Psoas muscle (tissue), 7 donors: ENCODE measurements at regions not wholly inside any gene's neighbourhood (a gene's known extent, or its start where the extent isn't known, plus 50 kb on each side); places are given as distances from the start of the nearest gene placed in this dataset.

ENCODE experiments used
- ATAC-seq, 4 donors: fragments of 200-7000 bp; cut with Tn5 transposase; one replicate each; pipeline ENCODE4 v1.9.1; 2020; ENCODE audit warnings: moderate library complexity in 3 of 4, mild to moderate bottlenecking in 2 of 4
- DNase-seq, 2 donors: peaks; one replicate each; pipeline ENCODE4 v3.0.0-alpha.2; 2020
- H3K27ac ChIP-seq: fragments of 200-600 bp; one replicate; pipeline ENCODE4 v1.8.0; 2022
- H3K27me3 ChIP-seq, 3 donors: fragments of 200-600 bp in 1 of 3; one replicate each; pipeline versions ENCODE4 v1.6.1 to v1.8.0; 2013 to 2022; ENCODE audit warnings: low read length in 2 of 3, mild to moderate bottlenecking in 2 of 3, moderate library complexity in 1 of 3; ENCODE audit not compliant: insufficient read depth in 3 of 3
- H3K36me3 ChIP-seq, 2 donors: fragments of 200-600 bp in 1 of 2; one replicate each; pipeline versions ENCODE4 v1.6.1 to v1.8.0; 2013 to 2022; ENCODE audit warnings: low read depth in 1 of 2, mild to moderate bottlenecking in 1 of 2, moderate library complexity in 1 of 2; ENCODE audit not compliant: insufficient read depth in 1 of 2
- H3K4me1 ChIP-seq: fragments of 200-600 bp; one replicate; pipeline ENCODE4 v1.8.0; 2022
- H3K4me3 ChIP-seq: fragments of 200-600 bp; one replicate; pipeline ENCODE4 v1.8.0; 2022; ENCODE audit warnings: mild to moderate bottlenecking
- H3K9me3 ChIP-seq: fragments of 200-600 bp; one replicate; pipeline ENCODE4 v1.8.0; 2022
- WGBS, 3 donors: extraction: QIAGEN DNeasy Blood & Tissue Kit; methylation state at CpG; one replicate each; pipeline versions ENCODE4 v1.1.6 to v1.1.7; 2013; 5-methylcytosine and 5-hydroxymethylcytosine counted together
- intact Hi-C, 2 donors: fragments of 100-400 bp; cut with DNase I; formaldehyde crosslinking; loops; one replicate each; pipeline versions ENCODE4 v1.11.0 to v1.14.2; 2022
- TF ChIP-seq, protein P1 (sequence below): fragments of 200-600 bp; IDR thresholded peaks from one replicate; pipeline ENCODE4 v1.8.0; 2022; ENCODE audit warnings: antibody characterized with exemption
- donor health status: healthy with polysubstance abuse.
- donor health status: DM: no; HTN: no; CAD: no; lungs with moderate emphysema.
- donor health status: Bipolar disorder and iron deficiency.
- donor health status: healthy.
- donor health status: DM: yes; HTN: yes; CAD: no.
- donor health status: DM: no; HTN: no; CAD: no.
- donor health status: DM: yes; HTN: yes; CAD: no.

DNA sequence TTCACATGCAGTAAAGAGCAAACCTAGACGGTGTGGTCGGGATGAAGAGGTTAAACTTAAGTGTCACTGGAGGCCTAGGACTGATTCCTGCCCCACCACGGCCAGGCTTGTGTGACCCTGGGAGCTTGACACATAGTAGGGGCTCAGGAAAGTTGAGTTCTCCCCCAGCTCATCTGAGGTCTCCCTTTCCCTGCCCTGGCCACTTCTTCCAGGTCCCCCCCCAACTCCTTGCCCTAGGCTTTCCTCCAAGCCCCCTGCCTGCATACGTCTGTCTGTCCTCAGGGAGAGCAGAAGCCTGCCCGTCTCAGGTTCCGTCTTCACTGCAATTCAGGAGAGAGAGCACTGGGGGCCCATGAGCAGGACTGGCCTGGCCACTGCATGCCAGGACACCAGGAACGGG, 225.8 kb downstream of the PTPRU start:
- TF ChIP-seq, protein P1, sequence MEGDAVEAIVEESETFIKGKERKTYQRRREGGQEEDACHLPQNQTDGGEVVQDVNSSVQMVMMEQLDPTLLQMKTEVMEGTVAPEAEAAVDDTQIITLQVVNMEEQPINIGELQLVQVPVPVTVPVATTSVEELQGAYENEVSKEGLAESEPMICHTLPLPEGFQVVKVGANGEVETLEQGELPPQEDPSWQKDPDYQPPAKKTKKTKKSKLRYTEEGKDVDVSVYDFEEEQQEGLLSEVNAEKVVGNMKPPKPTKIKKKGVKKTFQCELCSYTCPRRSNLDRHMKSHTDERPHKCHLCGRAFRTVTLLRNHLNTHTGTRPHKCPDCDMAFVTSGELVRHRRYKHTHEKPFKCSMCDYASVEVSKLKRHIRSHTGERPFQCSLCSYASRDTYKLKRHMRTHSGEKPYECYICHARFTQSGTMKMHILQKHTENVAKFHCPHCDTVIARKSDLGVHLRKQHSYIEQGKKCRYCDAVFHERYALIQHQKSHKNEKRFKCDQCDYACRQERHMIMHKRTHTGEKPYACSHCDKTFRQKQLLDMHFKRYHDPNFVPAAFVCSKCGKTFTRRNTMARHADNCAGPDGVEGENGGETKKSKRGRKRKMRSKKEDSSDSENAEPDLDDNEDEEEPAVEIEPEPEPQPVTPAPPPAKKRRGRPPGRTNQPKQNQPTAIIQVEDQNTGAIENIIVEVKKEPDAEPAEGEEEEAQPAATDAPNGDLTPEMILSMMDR: no peak
- no peaks in the 10 kb centered on the region for H3K36me3 ChIP-seq
- no peaks in the 10 kb centered on the region for H3K4me1 ChIP-seq
- WGBS, 3 donors: 62 to 67% (median 65%) methylated on average over 6 to 7 of the region's 7 CpGs
- ATAC-seq: no peak
- peaks cover 7% of the 10 kb centered on the region for H3K9me3 ChIP-seq
- DNase-seq: no peak
- peaks cover 0 to 11% (median 0%) of the 10 kb centered on the region in 3 donors for H3K27me3 ChIP-seq
- no peak overlapping the region for H3K4me3 ChIP-seq
- no peak overlapping the region for H3K27ac ChIP-seq
- intact Hi-C loops: no loop called here

DNA sequence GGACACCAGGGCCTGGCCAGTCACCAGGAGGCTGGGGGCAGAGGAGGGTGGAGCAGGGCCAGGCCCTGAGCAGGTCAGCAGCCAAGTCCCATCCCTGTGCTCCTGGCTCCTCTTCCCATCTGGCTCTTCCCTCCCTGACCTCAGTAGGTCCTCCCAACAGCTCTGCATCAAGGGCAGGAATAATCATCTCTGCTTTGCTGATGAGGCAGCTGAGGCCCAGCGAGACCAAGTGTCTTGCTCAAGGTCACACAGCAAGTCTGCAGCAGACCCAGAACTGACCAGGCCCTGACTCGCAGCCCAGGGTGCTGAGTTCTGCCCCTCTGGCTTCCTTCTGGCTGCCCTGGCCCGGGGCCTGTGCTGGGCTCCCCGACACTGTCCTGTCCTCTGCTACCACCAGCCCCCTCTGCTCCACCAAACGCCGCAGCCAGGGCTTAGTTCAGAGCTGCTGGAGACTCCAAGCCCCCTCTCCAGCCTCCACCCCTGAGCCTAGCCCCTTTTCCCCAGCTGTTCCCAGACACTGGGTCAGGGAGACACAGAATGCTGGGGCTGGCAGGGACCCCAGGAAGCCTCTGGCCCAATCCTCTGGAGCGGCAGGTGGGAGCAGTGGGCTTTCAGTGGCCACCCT, 224.9 kb downstream of the PTPRU start:
- H3K4me1 ChIP-seq: no peaks in the 10 kb centered on the region
- ATAC-seq: no peak
- intact Hi-C loops: no loop called here
- H3K9me3 ChIP-seq: peaks cover 7% of the 10 kb centered on the region
- TF ChIP-seq, protein P1: no peak
- 77 to 84% (median 84%) methylated on average over 7 of the region's 7 CpGs for WGBS, 3 donors
- DNase-seq: no peak
- peaks cover 0 to 13% (median 0%) of the 10 kb centered on the region in 3 donors for H3K27me3 ChIP-seq
- H3K4me3 ChIP-seq: no peak overlapping the region
- no peaks in the 10 kb centered on the region for H3K36me3 ChIP-seq
- no peak overlapping the region for H3K27ac ChIP-seq

DNA sequence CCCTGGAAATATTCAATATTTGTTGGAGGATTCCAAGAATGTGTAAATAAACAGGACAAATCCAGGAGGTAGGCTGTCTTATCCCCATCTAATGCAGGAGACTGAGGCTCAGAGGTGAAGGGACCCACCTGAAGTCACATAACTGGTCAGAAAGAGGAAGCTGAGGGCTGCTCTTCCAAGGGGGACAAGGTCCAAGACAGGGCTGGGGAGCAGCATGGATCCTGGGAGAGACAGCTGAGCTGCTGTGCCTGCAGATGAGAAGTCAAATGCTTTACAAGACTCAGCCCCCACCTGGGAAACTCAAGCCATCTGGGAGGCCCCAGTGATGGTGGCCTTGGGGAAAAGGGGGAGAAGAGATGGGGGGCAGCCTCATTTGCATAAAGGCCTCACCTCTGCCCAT, 224.4 kb downstream of the PTPRU start:
- intact Hi-C loops: no loop called here
- no peak overlapping the region for H3K27ac ChIP-seq
- no peak overlapping the region for H3K4me3 ChIP-seq
- H3K4me1 ChIP-seq: no peaks in the 10 kb centered on the region
- no peak for DNase-seq
- TF ChIP-seq, protein P1: no peak
- no peaks in the 10 kb centered on the region for H3K36me3 ChIP-seq
- ATAC-seq: no peak
- H3K9me3 ChIP-seq: peaks cover 7% of the 10 kb centered on the region
- peaks cover 0 to 16% (median 0%) of the 10 kb centered on the region in 3 donors for H3K27me3 ChIP-seq

DNA sequence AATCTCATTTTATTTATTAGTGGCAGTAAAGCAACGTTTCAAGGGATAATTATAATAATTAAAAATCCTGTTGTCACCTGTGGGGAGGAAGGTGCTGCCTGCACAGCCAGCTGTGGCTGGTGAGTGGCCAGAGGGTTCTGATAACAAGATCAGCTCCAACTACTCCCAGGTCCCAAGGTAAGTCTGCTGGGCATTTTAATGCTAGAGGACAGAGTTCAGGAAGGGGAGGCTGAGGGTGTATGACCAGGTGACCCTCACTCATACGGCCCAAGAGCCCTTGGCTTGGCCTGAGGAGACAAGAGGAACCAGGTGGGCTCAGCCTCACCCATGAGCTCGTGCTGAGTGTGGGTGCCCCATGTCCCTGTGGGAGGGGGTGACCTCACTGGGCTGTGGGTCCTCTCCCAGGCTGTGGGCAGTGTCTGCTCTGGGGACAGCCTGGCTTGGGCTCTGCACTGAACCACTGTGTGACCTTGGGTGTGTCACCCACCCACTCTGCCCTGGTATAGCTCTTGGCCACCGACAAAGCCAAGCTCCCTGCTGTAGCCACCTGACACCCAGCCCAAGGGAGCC, 223.8 kb downstream of the PTPRU start:
- no peak overlapping the region for H3K4me3 ChIP-seq
- no peak for ATAC-seq
- no peaks in the 10 kb centered on the region for H3K36me3 ChIP-seq
- TF ChIP-seq, protein P1: no peak
- peaks cover 4% of the 10 kb centered on the region for H3K9me3 ChIP-seq
- intact Hi-C loops: no loop called here
- peaks cover 0 to 18% (median 0%) of the 10 kb centered on the region in 3 donors for H3K27me3 ChIP-seq
- H3K27ac ChIP-seq: no peak overlapping the region
- 56 to 62% (median 57%) methylated on average over 4 of the region's 4 CpGs for WGBS, 3 donors
- DNase-seq: no peak
- H3K4me1 ChIP-seq: no peaks in the 10 kb centered on the region

DNA sequence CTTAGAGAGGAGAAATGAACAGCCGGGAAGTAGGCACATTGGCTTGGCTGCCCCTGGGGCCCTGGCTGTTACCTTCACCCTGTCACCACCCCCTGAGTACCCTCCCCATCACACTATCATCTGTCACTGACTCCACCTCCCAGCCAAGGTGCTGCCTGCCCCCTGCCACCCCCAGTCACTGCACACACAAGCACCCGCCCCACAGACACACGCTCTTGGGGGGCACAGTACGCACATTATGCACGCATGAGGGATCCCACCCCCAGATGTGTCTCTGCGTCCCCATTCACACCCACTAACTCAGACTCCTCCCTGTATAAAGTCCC, 223.3 kb downstream of the PTPRU start:
- Histone ChIP-seq H3K9me3 (peaks cover 4% of the 10 kb centered on the region), H3K27me3 (peaks cover 0 to 18% (median 0%) of the 10 kb centered on the region in 3 donors), H3K27ac (no peak overlapping the region), H3K36me3 (no peaks in the 10 kb centered on the region), H3K4me1 (no peaks in the 10 kb centered on the region), H3K4me3 (no peak overlapping the region)
- ATAC-seq: no peak
- intact Hi-C loops: no loop called here
- no peak for DNase-seq
- 74 to 77% (median 76%) methylated on average over 6 of the region's 6 CpGs for WGBS, 3 donors
- TF ChIP-seq, protein P1: no peak
